SJCRH30 (cell line): ENCODE measurements at regions not wholly inside any gene's neighbourhood (a gene's known extent, or its start where the extent isn't known, plus 50 kb on each side); places are given as distances from the start of the nearest gene placed in this dataset.

ENCODE experiments used
- DNase-seq, 2 experiments: peaks; one replicate each; pipeline ENCODE4 v3.0.0-alpha.2; 2015 to 2020
- H3K27ac ChIP-seq: fragments of 250-450 bp; sonication (Bioruptor Pico); 2 replicates; pipeline ENCODE4 v1.5.1; 2020; ENCODE audit warnings: mild to moderate bottlenecking, moderate library complexity
- H3K27me3 ChIP-seq: fragments of 250-450 bp; sonication (Bioruptor Pico); 2 replicates; pipeline ENCODE4 v1.5.1; 2020; ENCODE audit warnings: mild to moderate bottlenecking, moderate library complexity
- H3K36me3 ChIP-seq: fragments of 250-450 bp; sonication (Bioruptor Pico); 2 replicates; pipeline ENCODE4 v1.5.1; 2020; ENCODE audit warnings: mild to moderate bottlenecking, moderate library complexity
- H3K4me1 ChIP-seq: fragments of 250-450 bp; sonication (Bioruptor Pico); 2 replicates; pipeline ENCODE4 v1.5.1; 2020; ENCODE audit warnings: mild to moderate bottlenecking, moderate library complexity
- H3K4me3 ChIP-seq: fragments of 250-450 bp; sonication (Bioruptor Pico); 2 replicates; pipeline ENCODE4 v1.5.1; 2020; ENCODE audit warnings: mild to moderate bottlenecking, moderate library complexity
- H3K9me3 ChIP-seq: fragments of 250-450 bp; sonication (Bioruptor Pico); replicated peaks from 2 replicates; pipeline ENCODE4 v1.5.1; 2020; ENCODE audit warnings: mild to moderate bottlenecking, moderate library complexity

GRCh38 chr5:23316060-23316591, 191.3 kb upstream of the PRDM9 start:
- Histone ChIP-seq H3K4me1 (no peaks in the 10 kb centered on the region), H3K4me3 (no peak overlapping the region), H3K27me3 (no peaks in the 10 kb centered on the region), H3K27ac (no peak overlapping the region), H3K9me3 (no peaks in the 10 kb centered on the region), H3K36me3 (no peaks in the 10 kb centered on the region)
- DNase-seq, result peak in 1 of 2 experiments; percentile 1

GRCh38 chr5:23314827-23315226, 192.6 kb upstream of the PRDM9 start:
- Histone ChIP-seq H3K4me1 (no peaks in the 10 kb centered on the region), H3K4me3 (no peak overlapping the region), H3K36me3 (no peaks in the 10 kb centered on the region), H3K9me3 (no peaks in the 10 kb centered on the region), H3K27ac (no peak overlapping the region), H3K27me3 (no peaks in the 10 kb centered on the region)
- DNase-seq, result no peak

DNA sequence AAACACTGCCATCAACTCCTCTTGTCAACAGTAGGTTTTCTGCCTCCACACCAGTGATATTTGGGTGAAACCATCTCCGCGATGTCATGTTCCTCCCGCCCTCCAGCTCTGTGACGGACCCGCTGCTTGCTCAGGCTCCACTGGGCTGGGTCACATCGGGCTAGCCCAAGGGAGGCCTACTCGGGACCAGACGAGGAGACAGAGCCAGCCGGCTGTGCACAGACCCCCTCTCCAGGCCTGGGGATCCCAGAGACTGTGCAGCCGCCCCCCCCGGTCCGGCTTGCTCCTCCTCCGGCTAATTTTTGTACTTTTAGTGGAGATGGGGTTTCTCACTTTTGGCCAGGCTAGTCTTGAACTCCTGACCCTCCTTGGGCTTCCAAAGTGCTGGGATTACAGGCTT, 202.4 kb upstream of the PRDM9 start:
- no peaks in the 10 kb centered on the region for H3K27me3 ChIP-seq
- no peak overlapping the region for H3K27ac ChIP-seq
- H3K4me3 ChIP-seq, result no peak overlapping the region
- no peaks in the 10 kb centered on the region for H3K36me3 ChIP-seq
- H3K4me1 ChIP-seq, result no peaks in the 10 kb centered on the region
- no peaks in the 10 kb centered on the region for H3K9me3 ChIP-seq
- no peak for DNase-seq

DNA sequence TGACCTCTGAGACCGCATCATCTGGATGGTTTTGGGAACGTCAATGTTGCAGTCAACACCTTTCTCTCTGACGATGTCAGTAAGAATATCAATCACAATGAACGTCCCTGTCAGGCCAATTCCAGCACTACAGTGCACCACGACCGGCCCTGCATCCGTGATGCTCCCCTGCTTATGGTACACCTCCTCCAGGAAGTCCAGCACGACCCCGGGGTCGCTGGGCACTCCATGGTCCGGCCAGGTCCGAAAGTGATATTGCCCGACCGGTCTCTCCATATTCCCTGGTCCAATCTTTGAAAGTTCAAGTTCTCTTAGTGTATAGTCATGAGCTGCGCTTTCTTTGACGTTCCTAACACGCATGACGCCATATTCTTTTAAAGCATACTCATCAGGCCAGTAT, 203.6 kb upstream of the PRDM9 start:
- no peaks in the 10 kb centered on the region for H3K27me3 ChIP-seq
- H3K36me3 ChIP-seq, result no peaks in the 10 kb centered on the region
- DNase-seq, result no peak
- no peak overlapping the region for H3K27ac ChIP-seq
- H3K9me3 ChIP-seq, result no peaks in the 10 kb centered on the region
- H3K4me3 ChIP-seq, result no peak overlapping the region
- H3K4me1 ChIP-seq, result no peaks in the 10 kb centered on the region

DNA sequence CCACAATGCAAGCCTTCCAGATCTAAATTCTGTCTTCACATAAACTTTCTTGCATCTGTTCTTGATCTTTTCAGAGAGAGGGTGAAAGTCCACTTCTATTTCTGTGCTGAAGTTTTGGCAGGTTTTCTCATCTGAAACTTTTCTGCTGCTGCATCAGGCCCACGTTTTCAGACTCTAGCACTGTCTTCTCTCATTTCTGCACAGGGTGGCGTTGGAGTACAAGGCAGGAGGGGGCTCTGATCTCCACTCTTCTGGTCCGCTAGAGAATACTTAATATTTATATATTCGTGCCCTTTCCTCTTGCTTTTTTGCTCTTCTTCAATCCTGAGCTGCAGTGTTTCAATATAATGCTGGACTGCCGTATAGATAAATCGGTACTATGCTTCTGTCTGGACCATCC, 204.0 kb upstream of the PRDM9 start:
- no peaks in the 10 kb centered on the region for H3K36me3 ChIP-seq
- DNase-seq, result no peak
- H3K27me3 ChIP-seq, result no peaks in the 10 kb centered on the region
- no peaks in the 10 kb centered on the region for H3K4me1 ChIP-seq
- no peak overlapping the region for H3K27ac ChIP-seq
- H3K9me3 ChIP-seq, result no peaks in the 10 kb centered on the region
- no peak overlapping the region for H3K4me3 ChIP-seq

- Histone ChIP-seq H3K36me3 (no peaks in the 10 kb centered on the region), H3K27ac (no peak overlapping the region), H3K4me3 (no peak overlapping the region), H3K27me3 (no peaks in the 10 kb centered on the region), H3K4me1 (no peaks in the 10 kb centered on the region), H3K9me3 (no peaks in the 10 kb centered on the region)
- DNase-seq, result no peak
Measured at GRCh38 chr5:23302438-23302837, 205.0 kb upstream of the PRDM9 start.

DNA sequence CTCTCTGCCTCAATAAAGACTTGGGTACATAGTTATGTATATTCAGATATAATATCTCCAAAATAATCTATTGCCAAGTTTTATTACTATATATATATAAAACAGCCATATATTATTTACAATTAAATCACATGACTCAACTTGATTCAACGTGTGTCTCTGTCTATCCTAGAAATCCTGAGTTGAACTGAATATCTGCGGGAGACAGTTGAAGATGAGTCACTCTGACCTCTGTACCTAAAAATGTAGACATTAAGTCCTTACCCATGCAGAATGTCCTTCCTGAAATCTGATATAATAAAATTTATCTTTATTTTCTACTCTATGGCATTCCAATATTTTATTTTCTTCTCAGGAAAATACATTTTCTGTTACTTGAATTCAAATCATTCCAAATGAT, 218.2 kb upstream of the PRDM9 start:
- Histone ChIP-seq H3K9me3 (no peaks in the 10 kb centered on the region), H3K27me3 (no peaks in the 10 kb centered on the region), H3K27ac (no peak overlapping the region), H3K36me3 (no peaks in the 10 kb centered on the region), H3K4me1 (no peaks in the 10 kb centered on the region), H3K4me3 (no peak overlapping the region)
- no peak for DNase-seq

GRCh38 chr5:23284656-23285055, 222.8 kb upstream of the PRDM9 start:
- Histone ChIP-seq H3K9me3 (no peaks in the 10 kb centered on the region), H3K36me3 (no peaks in the 10 kb centered on the region), H3K27me3 (no peaks in the 10 kb centered on the region), H3K27ac (no peak overlapping the region), H3K4me3 (no peak overlapping the region), H3K4me1 (no peaks in the 10 kb centered on the region)
- DNase-seq, result no peak

DNA sequence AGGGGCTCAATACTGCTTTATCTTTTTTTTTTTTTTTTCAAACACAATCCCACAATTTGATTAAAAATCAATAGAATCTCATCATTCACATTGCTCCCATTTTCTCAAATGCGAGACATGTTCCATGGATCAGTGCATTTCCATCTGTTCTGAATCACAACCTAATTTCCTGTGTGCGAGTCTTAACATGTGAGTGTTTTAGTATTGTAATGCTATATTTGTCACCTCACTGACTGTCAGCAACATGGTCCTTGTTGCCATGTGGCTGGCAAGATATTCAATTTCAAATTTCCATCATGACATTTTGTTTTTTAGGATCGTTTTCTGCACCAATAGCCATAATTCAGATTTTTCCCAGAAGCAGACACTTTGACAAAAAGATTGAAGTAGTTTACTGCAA, 233.2 kb upstream of the PRDM9 start:
- Histone ChIP-seq H3K4me3 (no peak overlapping the region), H3K4me1 (no peaks in the 10 kb centered on the region), H3K27ac (no peak overlapping the region), H3K36me3 (no peaks in the 10 kb centered on the region), H3K9me3 (no peaks in the 10 kb centered on the region), H3K27me3 (no peaks in the 10 kb centered on the region)
- DNase-seq, result no peak

GRCh38 chr5:23269981-23270380, 237.4 kb upstream of the PRDM9 start:
- DNase-seq, result no peak
- H3K4me3 ChIP-seq, result no peak overlapping the region
- no peak overlapping the region for H3K27ac ChIP-seq
- H3K27me3 ChIP-seq, result no peaks in the 10 kb centered on the region
- peaks cover 14% of the 10 kb centered on the region for H3K4me1 ChIP-seq
- H3K36me3 ChIP-seq, result no peaks in the 10 kb centered on the region
- no peaks in the 10 kb centered on the region for H3K9me3 ChIP-seq

GRCh38 chr5:23268136-23268535, 239.3 kb upstream of the PRDM9 start:
- peak; percentile 70 to 81 for DNase-seq

DNA sequence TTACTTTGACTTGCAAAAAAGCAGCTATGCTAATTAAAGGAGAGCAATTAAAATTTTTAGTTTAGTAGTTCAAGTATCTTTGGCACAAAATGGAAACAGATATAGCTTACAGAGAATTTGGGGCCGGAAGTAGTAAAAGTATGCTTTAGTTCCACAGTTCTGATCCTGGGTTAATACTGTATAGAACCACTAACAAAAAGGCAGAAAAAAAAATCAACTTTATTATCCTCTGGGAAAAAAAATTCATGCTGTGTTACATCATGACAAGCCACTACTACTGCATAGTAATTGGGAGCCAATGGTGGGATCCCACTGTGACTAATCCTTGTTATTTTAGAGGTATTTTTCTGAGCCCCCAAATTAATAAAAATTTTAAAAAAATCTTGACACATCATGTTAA, 246.8 kb upstream of the PRDM9 start:
- no peaks in the 10 kb centered on the region for H3K27me3 ChIP-seq
- no peaks in the 10 kb centered on the region for H3K9me3 ChIP-seq
- DNase-seq, result no peak
- H3K27ac ChIP-seq, result no peak overlapping the region
- H3K4me1 ChIP-seq, result no peaks in the 10 kb centered on the region
- H3K36me3 ChIP-seq, result no peaks in the 10 kb centered on the region
- no peak overlapping the region for H3K4me3 ChIP-seq

More at GRCh38 chr5:23268136-23268535, 239.3 kb upstream of the PRDM9 start:
- peaks cover 14% of the 10 kb centered on the region for H3K4me1 ChIP-seq
- H3K4me3 ChIP-seq, result peak overlapping the region; percentile 25
- H3K27me3 ChIP-seq, result no peaks in the 10 kb centered on the region
- no peaks in the 10 kb centered on the region for H3K9me3 ChIP-seq
- H3K27ac ChIP-seq, result peak overlapping the region; percentile 41
- no peaks in the 10 kb centered on the region for H3K36me3 ChIP-seq

- H3K4me1 ChIP-seq, result no peaks in the 10 kb centered on the region
- no peaks in the 10 kb centered on the region for H3K27me3 ChIP-seq
- no peak overlapping the region for H3K27ac ChIP-seq
- H3K36me3 ChIP-seq, result no peaks in the 10 kb centered on the region
- DNase-seq, result peak in 1 of 2 experiments; percentile 3
- H3K4me3 ChIP-seq, result no peak overlapping the region
- H3K9me3 ChIP-seq, result no peaks in the 10 kb centered on the region
Measured at GRCh38 chr5:23257656-23258055, 249.8 kb upstream of the PRDM9 start.

GRCh38 chr5:23253621-23254198, 253.7 kb upstream of the PRDM9 start:
- H3K27ac ChIP-seq, result no peak overlapping the region
- no peak overlapping the region for H3K4me3 ChIP-seq
- no peaks in the 10 kb centered on the region for H3K36me3 ChIP-seq
- H3K4me1 ChIP-seq, result no peaks in the 10 kb centered on the region
- H3K9me3 ChIP-seq, result no peaks in the 10 kb centered on the region
- DNase-seq, result no peak
- no peaks in the 10 kb centered on the region for H3K27me3 ChIP-seq

DNA sequence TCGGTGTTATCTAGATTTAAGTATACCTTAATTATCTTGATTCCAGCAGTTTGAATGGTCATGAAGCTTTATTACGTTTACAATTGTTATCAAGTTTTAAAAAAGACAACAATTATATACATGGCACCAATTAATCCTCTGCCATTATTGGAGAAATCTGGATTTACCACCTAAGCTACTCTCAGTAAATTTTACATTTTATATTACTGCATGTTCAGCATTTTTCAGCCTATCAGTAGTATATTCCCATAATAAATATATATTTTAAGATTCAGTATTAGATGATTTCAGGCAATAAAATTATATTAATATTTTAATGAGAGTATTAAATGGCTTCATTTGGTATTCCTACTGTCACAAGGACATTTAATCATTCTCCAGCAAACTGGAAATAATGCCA, 264.5 kb upstream of the PRDM9 start:
- no peak overlapping the region for H3K4me3 ChIP-seq
- H3K27me3 ChIP-seq, result no peaks in the 10 kb centered on the region
- no peaks in the 10 kb centered on the region for H3K36me3 ChIP-seq
- no peaks in the 10 kb centered on the region for H3K9me3 ChIP-seq
- H3K4me1 ChIP-seq, result no peaks in the 10 kb centered on the region
- DNase-seq, result no peak
- H3K27ac ChIP-seq, result no peak overlapping the region

DNA sequence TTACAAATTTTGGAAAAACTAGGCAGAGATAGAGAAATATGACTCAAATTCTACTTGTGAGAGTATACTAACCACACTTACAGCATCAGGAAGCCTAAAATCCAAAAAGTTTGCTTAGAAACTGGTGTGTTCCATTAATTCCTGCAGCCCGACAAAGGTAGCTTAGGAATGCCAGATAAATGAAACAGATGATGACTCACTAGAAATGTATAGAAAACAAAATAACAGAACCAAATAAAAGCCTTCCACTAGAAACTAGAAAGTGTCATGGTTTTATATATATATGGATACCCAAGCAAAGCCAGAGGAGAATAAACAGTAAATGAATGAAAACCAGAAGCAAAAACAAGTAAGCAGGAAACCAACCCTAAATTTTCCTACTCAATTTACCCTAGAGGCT, 272.2 kb upstream of the PRDM9 start:
- no peak for DNase-seq

More for the DNA sequence above, 272.2 kb upstream of the PRDM9 start:
- Histone ChIP-seq H3K36me3 (no peaks in the 10 kb centered on the region), H3K27ac (no peak overlapping the region), H3K9me3 (no peaks in the 10 kb centered on the region), H3K27me3 (no peaks in the 10 kb centered on the region), H3K4me3 (no peak overlapping the region), H3K4me1 (no peaks in the 10 kb centered on the region)
